ENCODE measurements at regions not wholly inside any gene's neighbourhood (a gene's known extent, or its start where the extent isn't known, plus 50 kb on each side); places are given as distances from the start of the nearest gene placed in this dataset.

DNA sequence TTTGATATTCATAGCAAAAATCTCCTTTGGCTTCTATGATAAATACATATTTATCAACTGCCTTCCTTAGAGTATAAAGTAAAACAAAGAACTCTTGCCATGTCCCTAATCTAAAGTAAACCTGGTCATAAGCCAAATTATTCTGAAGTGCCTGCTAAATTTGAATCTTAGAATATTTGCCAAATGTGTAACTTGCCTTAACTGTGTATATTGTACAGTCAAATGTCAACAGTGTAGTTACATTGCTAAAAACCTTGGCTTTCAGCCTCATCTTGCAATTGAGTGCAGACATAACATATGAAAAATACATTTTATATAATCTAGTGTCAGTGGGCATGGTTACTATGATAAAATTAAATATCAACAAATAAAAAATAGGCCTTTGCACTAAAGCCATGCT lies 583.4 kb upstream of the ADAMTS5 start:
- TF ChIP-seq POLR2A (IDR thresholded peaks at IDR 0.05), result no peak
- TF ChIP-seq, protein P1, sequence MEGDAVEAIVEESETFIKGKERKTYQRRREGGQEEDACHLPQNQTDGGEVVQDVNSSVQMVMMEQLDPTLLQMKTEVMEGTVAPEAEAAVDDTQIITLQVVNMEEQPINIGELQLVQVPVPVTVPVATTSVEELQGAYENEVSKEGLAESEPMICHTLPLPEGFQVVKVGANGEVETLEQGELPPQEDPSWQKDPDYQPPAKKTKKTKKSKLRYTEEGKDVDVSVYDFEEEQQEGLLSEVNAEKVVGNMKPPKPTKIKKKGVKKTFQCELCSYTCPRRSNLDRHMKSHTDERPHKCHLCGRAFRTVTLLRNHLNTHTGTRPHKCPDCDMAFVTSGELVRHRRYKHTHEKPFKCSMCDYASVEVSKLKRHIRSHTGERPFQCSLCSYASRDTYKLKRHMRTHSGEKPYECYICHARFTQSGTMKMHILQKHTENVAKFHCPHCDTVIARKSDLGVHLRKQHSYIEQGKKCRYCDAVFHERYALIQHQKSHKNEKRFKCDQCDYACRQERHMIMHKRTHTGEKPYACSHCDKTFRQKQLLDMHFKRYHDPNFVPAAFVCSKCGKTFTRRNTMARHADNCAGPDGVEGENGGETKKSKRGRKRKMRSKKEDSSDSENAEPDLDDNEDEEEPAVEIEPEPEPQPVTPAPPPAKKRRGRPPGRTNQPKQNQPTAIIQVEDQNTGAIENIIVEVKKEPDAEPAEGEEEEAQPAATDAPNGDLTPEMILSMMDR (IDR thresholded peaks at IDR 0.05), result no peak
